ENCODE measurements at regions not wholly inside any gene's neighbourhood (a gene's known extent, or its start where the extent isn't known, plus 50 kb on each side); places are given as distances from the start of the nearest gene placed in this dataset.

DNA sequence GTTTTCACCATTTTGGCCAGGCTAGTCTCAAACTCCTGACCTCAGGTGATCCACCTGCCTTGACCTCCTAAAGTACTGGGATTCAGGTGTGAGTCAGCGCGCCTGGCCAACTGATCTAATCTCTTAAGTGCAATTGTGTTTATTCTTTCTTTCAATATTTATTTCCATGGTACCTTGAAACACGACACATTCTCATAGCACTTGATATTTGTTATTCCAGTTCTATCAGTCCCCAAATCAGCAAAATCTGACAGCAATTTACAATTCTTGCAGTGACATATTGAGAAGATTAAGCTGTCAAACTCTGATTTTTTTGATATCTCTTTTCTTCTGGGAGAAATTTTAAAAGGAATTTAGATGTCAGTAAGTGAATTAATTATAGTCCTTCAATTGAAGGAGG, 218.1 kb upstream of the FAT4 start:
- TF ChIP-seq, protein P1, sequence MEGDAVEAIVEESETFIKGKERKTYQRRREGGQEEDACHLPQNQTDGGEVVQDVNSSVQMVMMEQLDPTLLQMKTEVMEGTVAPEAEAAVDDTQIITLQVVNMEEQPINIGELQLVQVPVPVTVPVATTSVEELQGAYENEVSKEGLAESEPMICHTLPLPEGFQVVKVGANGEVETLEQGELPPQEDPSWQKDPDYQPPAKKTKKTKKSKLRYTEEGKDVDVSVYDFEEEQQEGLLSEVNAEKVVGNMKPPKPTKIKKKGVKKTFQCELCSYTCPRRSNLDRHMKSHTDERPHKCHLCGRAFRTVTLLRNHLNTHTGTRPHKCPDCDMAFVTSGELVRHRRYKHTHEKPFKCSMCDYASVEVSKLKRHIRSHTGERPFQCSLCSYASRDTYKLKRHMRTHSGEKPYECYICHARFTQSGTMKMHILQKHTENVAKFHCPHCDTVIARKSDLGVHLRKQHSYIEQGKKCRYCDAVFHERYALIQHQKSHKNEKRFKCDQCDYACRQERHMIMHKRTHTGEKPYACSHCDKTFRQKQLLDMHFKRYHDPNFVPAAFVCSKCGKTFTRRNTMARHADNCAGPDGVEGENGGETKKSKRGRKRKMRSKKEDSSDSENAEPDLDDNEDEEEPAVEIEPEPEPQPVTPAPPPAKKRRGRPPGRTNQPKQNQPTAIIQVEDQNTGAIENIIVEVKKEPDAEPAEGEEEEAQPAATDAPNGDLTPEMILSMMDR (IDR thresholded peaks at IDR 0.05 in 2 of 3, conservative IDR thresholded peaks at IDR 0.05 in 1 of 3; ENCODE audit: control insufficient read depth in 2 of 3, extremely low read depth in 1 of 3, insufficient read depth in 1 of 3, low read depth in 3 of 3, low read length in 3 of 3) = no peak
- TF ChIP-seq ETV6 (conservative IDR thresholded peaks at IDR 0.05 in 1 of 2, IDR thresholded peaks at IDR 0.05 in 1 of 2; ENCODE audit: borderline replicate concordance in 1 of 2, low read depth in 1 of 2) (no peak), TAF1 (IDR thresholded peaks at IDR 0.05; ENCODE audit: borderline replicate concordance, low read depth, low read length) (no peak), EGR1 (IDR thresholded peaks at IDR 0.05; ENCODE audit: borderline replicate concordance in 1 of 2, low read depth in 2 of 2, low read length in 2 of 2) (no peak), CHD1 (IDR thresholded peaks at IDR 0.05; ENCODE audit: low read depth, low read length) (no peak), SPI1 (IDR thresholded peaks at IDR 0.05; ENCODE audit: borderline replicate concordance, insufficient read depth, low read depth, low read length) (no peak), FOXK2 (IDR thresholded peaks at IDR 0.05) (no peak), YY1 (IDR thresholded peaks at IDR 0.05; ENCODE audit: low read depth, low read length) (no peak), EP300 (IDR thresholded peaks at IDR 0.05; ENCODE audit: borderline replicate concordance in 1 of 2, control insufficient read depth in 1 of 2, low read depth in 2 of 2, low read length in 2 of 2) (no peak), TCF7 (IDR thresholded peaks at IDR 0.05; ENCODE audit: borderline replicate concordance) (no peak)
- TF ChIP-seq, protein P2, sequence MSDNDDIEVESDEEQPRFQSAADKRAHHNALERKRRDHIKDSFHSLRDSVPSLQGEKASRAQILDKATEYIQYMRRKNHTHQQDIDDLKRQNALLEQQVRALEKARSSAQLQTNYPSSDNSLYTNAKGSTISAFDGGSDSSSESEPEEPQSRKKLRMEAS (IDR thresholded peaks at IDR 0.05; ENCODE audit: low read depth, low read length) = no peak
- TF ChIP-seq, protein P3, sequence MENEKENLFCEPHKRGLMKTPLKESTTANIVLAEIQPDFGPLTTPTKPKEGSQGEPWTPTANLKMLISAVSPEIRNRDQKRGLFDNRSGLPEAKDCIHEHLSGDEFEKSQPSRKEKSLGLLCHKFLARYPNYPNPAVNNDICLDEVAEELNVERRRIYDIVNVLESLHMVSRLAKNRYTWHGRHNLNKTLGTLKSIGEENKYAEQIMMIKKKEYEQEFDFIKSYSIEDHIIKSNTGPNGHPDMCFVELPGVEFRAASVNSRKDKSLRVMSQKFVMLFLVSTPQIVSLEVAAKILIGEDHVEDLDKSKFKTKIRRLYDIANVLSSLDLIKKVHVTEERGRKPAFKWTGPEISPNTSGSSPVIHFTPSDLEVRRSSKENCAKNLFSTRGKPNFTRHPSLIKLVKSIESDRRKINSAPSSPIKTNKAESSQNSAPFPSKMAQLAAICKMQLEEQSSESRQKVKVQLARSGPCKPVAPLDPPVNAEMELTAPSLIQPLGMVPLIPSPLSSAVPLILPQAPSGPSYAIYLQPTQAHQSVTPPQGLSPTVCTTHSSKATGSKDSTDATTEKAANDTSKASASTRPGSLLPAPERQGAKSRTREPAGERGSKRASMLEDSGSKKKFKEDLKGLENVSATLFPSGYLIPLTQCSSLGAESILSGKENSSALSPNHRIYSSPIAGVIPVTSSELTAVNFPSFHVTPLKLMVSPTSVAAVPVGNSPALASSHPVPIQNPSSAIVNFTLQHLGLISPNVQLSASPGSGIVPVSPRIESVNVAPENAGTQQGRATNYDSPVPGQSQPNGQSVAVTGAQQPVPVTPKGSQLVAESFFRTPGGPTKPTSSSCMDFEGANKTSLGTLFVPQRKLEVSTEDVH (IDR thresholded peaks at IDR 0.05; ENCODE audit: low read depth, partially characterized antibody) = no peak

Data from GM12878 (cell line).